Transverse colon (tissue), 3 donors: ENCODE measurements at regions not wholly inside any gene's neighbourhood (a gene's known extent, or its start where the extent isn't known, plus 50 kb on each side); places are given as distances from the start of the nearest gene placed in this dataset.

Experiments used
- POLR2A ChIP-seq: fragments of 450-650 bp; IDR thresholded peaks from one replicate; pipeline ENCODE4 v1.6.1; 2016; ENCODE audit warnings: antibody characterized with exemption, mild to moderate bottlenecking, moderate library complexity
- TF ChIP-seq, protein P1 (sequence below), 5 experiments: fragments of 200-600 bp in 3 of 5; fragments of 450-650 bp in 2 of 5; sonication (generic) in 3 of 5; IDR thresholded peaks; 1 replicate in 2 of 5; 2 replicates in 3 of 5; pipeline ENCODE4 v1.5.1; 2016 to 2017; ENCODE audit warnings: antibody characterized with exemption in 5 of 5, inconsistent platforms in 3 of 5, mild to moderate bottlenecking in 2 of 5, moderate library complexity in 1 of 5

DNA sequence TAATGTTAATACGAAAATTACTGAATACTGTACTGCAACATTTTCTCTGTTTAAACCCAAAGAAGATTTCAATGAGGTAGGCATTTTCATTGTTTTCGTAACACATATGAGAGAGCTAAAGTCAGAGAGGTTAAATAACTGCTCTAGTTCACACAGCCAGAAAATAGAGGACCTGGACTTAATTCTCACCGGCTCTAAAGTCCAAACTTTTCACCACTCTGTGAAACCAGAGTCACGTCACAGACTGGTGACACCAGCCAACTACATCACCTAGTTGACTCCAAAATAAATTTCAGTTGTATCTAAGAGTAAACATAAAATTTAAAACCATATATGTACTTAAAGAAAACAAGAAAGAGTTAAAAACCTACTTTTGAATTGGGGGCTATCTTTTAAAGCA lies 146.7 kb downstream of the FCRL5 start:
- no peak for TF ChIP-seq POLR2A
- TF ChIP-seq, protein P1, sequence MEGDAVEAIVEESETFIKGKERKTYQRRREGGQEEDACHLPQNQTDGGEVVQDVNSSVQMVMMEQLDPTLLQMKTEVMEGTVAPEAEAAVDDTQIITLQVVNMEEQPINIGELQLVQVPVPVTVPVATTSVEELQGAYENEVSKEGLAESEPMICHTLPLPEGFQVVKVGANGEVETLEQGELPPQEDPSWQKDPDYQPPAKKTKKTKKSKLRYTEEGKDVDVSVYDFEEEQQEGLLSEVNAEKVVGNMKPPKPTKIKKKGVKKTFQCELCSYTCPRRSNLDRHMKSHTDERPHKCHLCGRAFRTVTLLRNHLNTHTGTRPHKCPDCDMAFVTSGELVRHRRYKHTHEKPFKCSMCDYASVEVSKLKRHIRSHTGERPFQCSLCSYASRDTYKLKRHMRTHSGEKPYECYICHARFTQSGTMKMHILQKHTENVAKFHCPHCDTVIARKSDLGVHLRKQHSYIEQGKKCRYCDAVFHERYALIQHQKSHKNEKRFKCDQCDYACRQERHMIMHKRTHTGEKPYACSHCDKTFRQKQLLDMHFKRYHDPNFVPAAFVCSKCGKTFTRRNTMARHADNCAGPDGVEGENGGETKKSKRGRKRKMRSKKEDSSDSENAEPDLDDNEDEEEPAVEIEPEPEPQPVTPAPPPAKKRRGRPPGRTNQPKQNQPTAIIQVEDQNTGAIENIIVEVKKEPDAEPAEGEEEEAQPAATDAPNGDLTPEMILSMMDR (IDR thresholded peaks at IDR 0.05), result no peak
